Trophoblast cell (in vitro differentiated cells and primary cell): ENCODE measurements at regions not wholly inside any gene's neighbourhood (a gene's known extent, or its start where the extent isn't known, plus 50 kb on each side); places are given as distances from the start of the nearest gene placed in this dataset.

Experiments used
- DNase-seq, 2 donors: peaks; one replicate each; pipeline ENCODE4 v3.0.0-alpha.2; 2016
- H2AFZ ChIP-seq: 2 replicates; pipeline ENCODE4 v1.6.1; 2013; ENCODE audit warnings: low read length, moderate library complexity, mild to moderate bottlenecking; ENCODE audit not compliant: insufficient read depth, poor library complexity
- H2AK5ac ChIP-seq: 2 replicates; pipeline ENCODE4 v1.6.1; 2013; ENCODE audit warnings: mild to moderate bottlenecking, low read length
- H2BK120ac ChIP-seq: 2 replicates; pipeline ENCODE4 v1.6.1; 2013; ENCODE audit warnings: low read length, mild to moderate bottlenecking, moderate library complexity; ENCODE audit not compliant: insufficient read depth, poor library complexity
- H2BK12ac ChIP-seq: 2 replicates; pipeline ENCODE4 v1.6.1; 2013; ENCODE audit warnings: mild to moderate bottlenecking, low read length, moderate library complexity
- H2BK5ac ChIP-seq: 2 replicates; pipeline ENCODE4 v1.6.1; 2013; ENCODE audit warnings: low read length, low read depth, moderate library complexity, mild to moderate bottlenecking; ENCODE audit not compliant: poor library complexity
- H3K14ac ChIP-seq: 2 replicates; pipeline ENCODE4 v1.6.1; 2013; ENCODE audit warnings: mild to moderate bottlenecking, low read length
- H3K18ac ChIP-seq: 2 replicates; pipeline ENCODE4 v1.6.1; 2013; ENCODE audit warnings: mild to moderate bottlenecking, low read length
- H3K23ac ChIP-seq: 2 replicates; pipeline ENCODE4 v1.6.1; 2013; ENCODE audit warnings: low read length
- H3K27ac ChIP-seq: 2 replicates; pipeline ENCODE4 v1.5.1; 2013; ENCODE audit warnings: low read depth, mild to moderate bottlenecking, inconsistent platforms, low read length, moderate library complexity
- H3K27me3 ChIP-seq: 2 replicates; pipeline ENCODE4 v1.6.1; 2013; ENCODE audit warnings: inconsistent platforms, mild to moderate bottlenecking, low read length, moderate library complexity; ENCODE audit not compliant: insufficient read depth
- H3K36me3 ChIP-seq, 2 experiments: 1 replicate in 1 of 2; 2 replicates in 1 of 2; pipeline ENCODE4 v1.6.1; 2013; ENCODE audit warnings: low read length in 2 of 2, mild to moderate bottlenecking in 2 of 2, moderate library complexity in 1 of 2; ENCODE audit not compliant: insufficient read depth in 2 of 2, control insufficient read depth in 1 of 2
- H3K4ac ChIP-seq: 2 replicates; pipeline ENCODE4 v1.6.1; 2013; ENCODE audit warnings: low read depth, mild to moderate bottlenecking, low read length, moderate library complexity
- H3K4me1 ChIP-seq, 2 experiments: 1 replicate in 1 of 2; 2 replicates in 1 of 2; pipeline ENCODE4 v1.6.1; 2013; ENCODE audit warnings: low read length in 2 of 2, mild to moderate bottlenecking in 2 of 2, moderate library complexity in 1 of 2; ENCODE audit not compliant: insufficient read depth in 2 of 2, control insufficient read depth in 1 of 2
- H3K4me2 ChIP-seq: 2 replicates; pipeline ENCODE4 v1.6.1; 2013; ENCODE audit warnings: inconsistent platforms, mild to moderate bottlenecking, low read length, moderate library complexity
- H3K4me3 ChIP-seq: 2 replicates; pipeline ENCODE4 v1.5.1; 2013; ENCODE audit warnings: mild to moderate bottlenecking, low read depth, low read length, inconsistent platforms
- H3K79me1 ChIP-seq: one replicate; pipeline ENCODE4 v1.6.1; 2013; ENCODE audit warnings: low read length
- H3K79me2 ChIP-seq: 2 replicates; pipeline ENCODE4 v1.6.1; 2013; ENCODE audit warnings: low read length, mild to moderate bottlenecking; ENCODE audit not compliant: control insufficient read depth, insufficient read depth, poor library complexity
- H3K9ac ChIP-seq: 2 replicates; pipeline ENCODE4 v1.6.1; 2013; ENCODE audit warnings: mild to moderate bottlenecking, low read length
- H3K9me3 ChIP-seq: 2 replicates; pipeline ENCODE4 v1.6.1; 2013; ENCODE audit warnings: low read depth, mild to moderate bottlenecking, control low read depth, inconsistent platforms, low read length; ENCODE audit not compliant: insufficient read depth
- H4K12ac ChIP-seq: 2 replicates; pipeline ENCODE4 v1.6.1; 2013; ENCODE audit warnings: low read depth, mild to moderate bottlenecking, low read length, moderate library complexity
- H4K8ac ChIP-seq: 2 replicates; pipeline ENCODE4 v1.6.1; 2013; ENCODE audit warnings: low read depth, mild to moderate bottlenecking, low read length, moderate library complexity
- H4K91ac ChIP-seq: one replicate; pipeline ENCODE4 v1.6.1; 2013; ENCODE audit warnings: low read depth, mild to moderate bottlenecking, low read length, moderate library complexity
- WGBS: extraction: QIAGEN DNeasy Blood & Tissue Kit; methylation state at CpG from one replicate; pipeline ENCODE4 v1.1.7; 2013; ENCODE audit warnings: missing lambda C conversion rate; ENCODE audit not compliant: insufficient read length, insufficient coverage; ENCODE audit errors: extremely low coverage; 5-methylcytosine and 5-hydroxymethylcytosine counted together

DNA sequence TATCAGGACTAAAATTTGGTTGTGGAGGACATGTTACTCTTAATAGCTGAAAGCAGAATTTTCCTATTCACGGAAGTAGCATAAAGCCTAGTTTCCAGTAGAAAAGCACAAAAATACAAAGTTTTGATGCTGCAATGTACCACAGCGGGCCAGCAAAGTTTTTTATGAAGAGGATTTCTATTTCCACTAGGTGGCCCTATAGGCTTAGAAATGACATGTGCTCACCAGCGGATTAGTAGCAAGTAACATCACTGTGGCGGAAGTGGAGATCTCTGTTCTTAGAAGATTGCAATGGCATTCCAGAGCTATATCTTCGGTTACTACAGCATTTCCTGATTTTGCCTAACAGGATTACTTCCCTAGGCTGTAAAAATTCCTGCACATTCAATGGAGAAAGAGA, 1219.0 kb upstream of the EYS start:
- Histone ChIP-seq H3K79me2 (no peaks in the 10 kb centered on the region), H3K9ac (no peak overlapping the region), H4K91ac (no peak overlapping the region), H4K12ac (no peak overlapping the region), H2BK120ac (no peak overlapping the region), H3K4me2 (no peak overlapping the region), H3K9me3 (peaks cover 4% of the 10 kb centered on the region), H2BK5ac (no peak overlapping the region), H3K23ac (no peak overlapping the region), H2AK5ac (no peak overlapping the region), H2BK12ac (no peak overlapping the region), H3K4ac (no peak overlapping the region), H3K36me3 (no peaks in the 10 kb centered on the region), H3K27me3 (no peaks in the 10 kb centered on the region), H3K27ac (no peak overlapping the region), H3K18ac (no peak overlapping the region), H4K8ac (no peak overlapping the region), H3K79me1 (no peaks in the 10 kb centered on the region), H2AFZ (no peak overlapping the region), H3K14ac (no peak overlapping the region), H3K4me1 (no peaks in the 10 kb centered on the region), H3K4me3 (no peak overlapping the region)
- peak in 1 of 2 donors; percentile 75 for DNase-seq
- no CpG with 5 or more reads among the region's 5 CpGs for WGBS

DNA sequence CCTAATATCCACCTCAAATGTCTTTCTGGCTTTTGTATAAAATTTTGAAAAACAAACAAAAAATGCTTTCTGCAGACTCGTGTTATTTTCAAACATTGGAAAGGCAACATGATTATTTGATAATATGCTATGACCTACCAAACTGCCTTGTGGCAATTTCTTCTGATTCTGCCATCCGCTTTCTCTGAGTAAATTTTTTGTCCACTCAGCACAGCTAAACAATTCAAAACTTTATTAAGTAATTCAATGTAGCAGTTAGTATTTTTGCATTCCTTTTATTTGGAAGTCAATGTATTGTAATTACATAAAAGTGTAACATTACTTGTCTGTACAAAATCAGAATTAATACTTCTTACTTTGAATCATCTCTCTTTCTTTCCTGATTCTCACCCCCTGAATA, 1206.6 kb upstream of the EYS start:
- H4K8ac ChIP-seq: no peak overlapping the region
- WGBS: no CpG with 5 or more reads among the region's 2 CpGs

DNA sequence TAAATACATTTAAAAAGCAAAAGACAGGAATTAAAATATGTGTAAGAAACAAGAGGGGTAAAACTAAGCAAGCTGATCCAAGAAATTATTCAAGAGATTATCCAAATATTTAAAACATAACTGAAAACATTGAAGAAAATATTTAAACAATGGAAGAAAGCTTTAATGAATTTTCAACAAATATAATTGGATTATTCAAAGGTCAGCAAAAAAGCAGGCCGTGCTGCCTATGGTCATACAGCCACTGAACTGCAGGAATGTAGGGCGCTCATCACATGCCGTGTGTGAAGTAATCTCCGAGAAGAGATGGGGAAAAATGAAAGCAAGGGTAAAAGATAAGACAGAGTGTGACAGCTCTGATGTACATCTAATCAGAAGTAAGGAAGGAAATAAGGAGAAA, 1195.4 kb upstream of the EYS start:
- Histone ChIP-seq H3K14ac (no peak overlapping the region), H2BK5ac (no peak overlapping the region), H3K4me2 (no peak overlapping the region), H3K4me3 (no peak overlapping the region), H3K23ac (no peak overlapping the region), H2BK12ac (no peak overlapping the region), H3K4ac (no peak overlapping the region), H4K91ac (no peak overlapping the region), H3K36me3 (no peaks in the 10 kb centered on the region), H4K12ac (no peak overlapping the region), H3K18ac (no peak overlapping the region), H3K4me1 (no peaks in the 10 kb centered on the region), H2AFZ (no peak overlapping the region), H3K79me2 (no peaks in the 10 kb centered on the region), H3K79me1 (no peaks in the 10 kb centered on the region), H3K27me3 (no peaks in the 10 kb centered on the region), H3K9me3 (peaks cover 1% of the 10 kb centered on the region), H2AK5ac (no peak overlapping the region), H3K27ac (no peak overlapping the region), H4K8ac (no peak overlapping the region), H3K9ac (no peak overlapping the region), H2BK120ac (no peak overlapping the region)
- WGBS: no CpG with 5 or more reads among the region's 4 CpGs
- DNase-seq: no peak

More for the DNA sequence above, 1206.6 kb upstream of the EYS start:
- Histone ChIP-seq H2AFZ (no peak overlapping the region), H3K18ac (no peak overlapping the region), H3K4me2 (no peak overlapping the region), H4K12ac (no peak overlapping the region), H3K9ac (no peak overlapping the region), H3K27ac (no peak overlapping the region), H3K27me3 (no peaks in the 10 kb centered on the region), H3K4me3 (no peak overlapping the region), H3K4ac (no peak overlapping the region), H3K9me3 (no peaks in the 10 kb centered on the region), H3K36me3 (no peaks in the 10 kb centered on the region), H3K23ac (no peak overlapping the region), H3K14ac (no peak overlapping the region), H2BK12ac (no peak overlapping the region), H3K79me1 (no peaks in the 10 kb centered on the region), H3K79me2 (no peaks in the 10 kb centered on the region), H2AK5ac (no peak overlapping the region), H2BK120ac (no peak overlapping the region), H3K4me1 (no peaks in the 10 kb centered on the region), H2BK5ac (no peak overlapping the region), H4K91ac (no peak overlapping the region)
- no peak for DNase-seq

DNA sequence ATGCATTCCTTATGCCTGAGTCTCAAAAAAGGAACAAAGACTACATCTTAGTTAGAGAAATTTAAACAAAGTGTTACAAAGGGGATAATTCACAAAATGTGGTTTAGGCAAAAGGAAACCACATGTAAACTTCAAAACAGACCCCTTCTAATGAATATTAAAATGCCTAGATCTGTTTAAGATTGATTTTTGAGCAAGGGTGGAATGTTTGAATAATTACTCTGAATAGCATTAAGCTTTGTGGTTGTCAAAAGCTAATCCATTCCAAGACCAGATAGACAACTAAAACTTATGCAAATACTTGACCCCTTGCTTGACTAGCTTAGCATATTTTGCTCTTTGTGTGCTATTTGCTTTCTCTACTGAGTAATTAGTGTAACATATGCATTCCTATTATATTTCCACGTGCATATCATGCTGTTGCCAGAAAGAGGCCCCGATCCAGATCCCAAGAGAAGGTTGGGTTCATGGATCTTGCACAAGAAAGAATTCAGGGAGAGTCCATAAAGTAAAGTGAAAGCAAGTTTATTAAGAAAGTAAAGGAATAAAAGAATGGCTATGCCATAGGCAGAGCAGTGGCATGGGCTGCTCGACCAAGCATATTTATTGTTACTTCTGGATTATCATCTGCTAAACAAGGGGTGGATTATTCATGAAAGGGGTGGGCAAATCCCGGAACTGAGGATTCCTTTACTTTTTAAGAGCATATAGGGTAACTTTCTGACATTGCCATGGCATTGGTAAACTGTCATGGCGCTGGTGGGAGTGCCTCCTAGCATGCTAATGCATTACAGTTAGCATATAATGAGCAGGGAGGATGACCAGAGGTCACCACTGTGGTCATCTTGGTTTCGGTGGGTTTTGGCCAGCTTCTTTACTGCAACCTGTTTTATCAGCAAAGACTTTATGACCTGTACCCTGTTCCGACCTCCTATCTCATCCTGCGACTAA, 1193.4 kb upstream of the EYS start:
- H3K4me2 ChIP-seq: no peak overlapping the region
- WGBS: no CpG with 5 or more reads among the region's 8 CpGs
- H3K23ac ChIP-seq: no peak overlapping the region
- DNase-seq: no peak
- no peak overlapping the region for H4K91ac ChIP-seq
- H4K8ac ChIP-seq: no peak overlapping the region
- no peaks in the 10 kb centered on the region for H3K36me3 ChIP-seq
- no peaks in the 10 kb centered on the region for H3K27me3 ChIP-seq
- no peaks in the 10 kb centered on the region for H3K4me1 ChIP-seq
- H3K79me1 ChIP-seq: no peaks in the 10 kb centered on the region
- H2BK120ac ChIP-seq: no peak overlapping the region
- H3K18ac ChIP-seq: no peak overlapping the region
- no peak overlapping the region for H2AK5ac ChIP-seq
- no peak overlapping the region for H2BK12ac ChIP-seq
- H3K4ac ChIP-seq: no peak overlapping the region
- H3K4me3 ChIP-seq: no peak overlapping the region
- H3K79me2 ChIP-seq: no peaks in the 10 kb centered on the region
- no peak overlapping the region for H3K14ac ChIP-seq
- H2BK5ac ChIP-seq: no peak overlapping the region
- no peak overlapping the region for H2AFZ ChIP-seq
- no peak overlapping the region for H4K12ac ChIP-seq
- peaks cover 10% of the 10 kb centered on the region for H3K9me3 ChIP-seq
- no peak overlapping the region for H3K9ac ChIP-seq
- no peak overlapping the region for H3K27ac ChIP-seq
